Activated naive CD8-positive, alpha-beta T cell treated with anti-CD3 and anti-CD28 coated beads, Interleukin-2, amount 50 U/mL, for 24 hours (primary cell): ENCODE measurements at regions not wholly inside any gene's neighbourhood (a gene's known extent, or its start where the extent isn't known, plus 50 kb on each side); places are given as distances from the start of the nearest gene placed in this dataset.

Source experiments
- ATAC-seq: fragments of 150-1000 bp; cut with Tn5 transposase; one replicate; pipeline ENCODE4 v1.10.0; 2021
- DNase-seq: peaks from one replicate; pipeline ENCODE4 v3.0.0; 2021
- H3K27ac Mint-ChIP-seq: one replicate; pipeline ENCODE4 v1.8.0; 2021; ENCODE audit warnings: mild to moderate bottlenecking, mixed read lengths
- H3K27me3 Mint-ChIP-seq: one replicate; pipeline ENCODE4 v1.8.0; 2021; ENCODE audit warnings: mixed read lengths
- H3K36me3 Mint-ChIP-seq: one replicate; pipeline ENCODE4 v1.8.0; 2021; ENCODE audit warnings: low read depth, mixed read lengths
- H3K4me1 Mint-ChIP-seq: one replicate; pipeline ENCODE4 v1.8.0; 2021; ENCODE audit warnings: mixed read lengths
- H3K4me3 Mint-ChIP-seq: one replicate; pipeline ENCODE4 v1.8.0; 2021; ENCODE audit warnings: mild to moderate bottlenecking, moderate library complexity, mixed read lengths
- H3K9me3 Mint-ChIP-seq: one replicate; pipeline ENCODE4 v1.8.0; 2021; ENCODE audit warnings: mixed read lengths

GRCh38 chr2:13103778-13104493 lies 387.2 kb downstream of the TRIB2 start:
- no peak for ATAC-seq
- Mint-ChIP-seq H3K4me3 (no peak overlapping the region), H3K36me3 (no peaks in the 10 kb centered on the region), H3K27me3 (peaks cover 12% of the 10 kb centered on the region), H3K27ac (no peak overlapping the region), H3K9me3 (peaks cover 14% of the 10 kb centered on the region), H3K4me1 (no peaks in the 10 kb centered on the region)
- no peak for DNase-seq

DNA sequence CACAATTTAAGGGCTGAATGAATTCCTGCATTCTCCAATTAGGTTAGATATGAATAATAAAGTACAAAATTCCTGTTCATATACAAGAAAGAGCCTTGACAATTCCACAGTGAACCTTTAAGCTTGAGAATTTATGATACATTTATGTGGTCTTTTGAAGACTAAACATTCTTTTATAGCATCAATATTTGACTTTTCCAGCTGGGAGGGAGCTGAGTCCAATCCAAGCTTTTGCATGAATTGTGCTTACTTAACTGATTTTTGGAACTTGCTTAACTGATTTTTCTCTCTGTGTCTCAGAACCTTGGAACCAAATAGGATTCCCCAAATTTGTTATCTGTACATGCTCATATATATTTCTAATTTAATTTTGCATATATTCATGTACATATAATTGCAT lies 388.0 kb downstream of the TRIB2 start:
- Mint-ChIP-seq H3K4me3 (no peak overlapping the region), H3K27ac (no peak overlapping the region), H3K36me3 (no peaks in the 10 kb centered on the region), H3K4me1 (no peaks in the 10 kb centered on the region), H3K9me3 (peaks cover 11% of the 10 kb centered on the region), H3K27me3 (peaks cover 12% of the 10 kb centered on the region)
- ATAC-seq, result no peak
- DNase-seq, result no peak

GRCh38 chr2:13106302-13106701 lies 389.6 kb downstream of the TRIB2 start:
- no peaks in the 10 kb centered on the region for H3K36me3 Mint-ChIP-seq
- DNase-seq (no peak), ATAC-seq (no peak)
- H3K4me1 Mint-ChIP-seq, result no peaks in the 10 kb centered on the region
- H3K27me3 Mint-ChIP-seq, result peaks cover 10% of the 10 kb centered on the region
- H3K4me3 Mint-ChIP-seq, result no peak overlapping the region
- H3K27ac Mint-ChIP-seq, result no peak overlapping the region
- H3K9me3 Mint-ChIP-seq, result no peaks in the 10 kb centered on the region

- Mint-ChIP-seq H3K9me3 (no peaks in the 10 kb centered on the region), H3K4me3 (no peak overlapping the region)
- no peak for ATAC-seq
These were observed 392.8 kb downstream of the TRIB2 start for GRCh38 chr2:13109516-13109915.

GRCh38 chr2:13110825-13111224 lies 394.1 kb downstream of the TRIB2 start:
- H3K27ac Mint-ChIP-seq, result no peak overlapping the region
- DNase-seq, result no peak
- ATAC-seq, result no peak
- H3K4me1 Mint-ChIP-seq, result no peaks in the 10 kb centered on the region
- H3K4me3 Mint-ChIP-seq, result no peak overlapping the region
- no peaks in the 10 kb centered on the region for H3K9me3 Mint-ChIP-seq
- no peaks in the 10 kb centered on the region for H3K36me3 Mint-ChIP-seq
- peaks cover 10% of the 10 kb centered on the region for H3K27me3 Mint-ChIP-seq

More at GRCh38 chr2:13109516-13109915, 392.8 kb downstream of the TRIB2 start:
- H3K27me3 Mint-ChIP-seq, result peaks cover 10% of the 10 kb centered on the region
- no peaks in the 10 kb centered on the region for H3K36me3 Mint-ChIP-seq
- H3K4me1 Mint-ChIP-seq, result no peaks in the 10 kb centered on the region
- no peak for DNase-seq
- H3K27ac Mint-ChIP-seq, result no peak overlapping the region

- peaks cover 10% of the 10 kb centered on the region for H3K27me3 Mint-ChIP-seq
- no peaks in the 10 kb centered on the region for H3K36me3 Mint-ChIP-seq
- H3K27ac Mint-ChIP-seq, result no peak overlapping the region
- DNase-seq, result no peak
- H3K4me1 Mint-ChIP-seq, result no peaks in the 10 kb centered on the region
- ATAC-seq, result no peak
- H3K9me3 Mint-ChIP-seq, result no peaks in the 10 kb centered on the region
- no peak overlapping the region for H3K4me3 Mint-ChIP-seq
These were observed 396.3 kb downstream of the TRIB2 start for GRCh38 chr2:13113002-13113401.

- no peak overlapping the region for H3K4me3 Mint-ChIP-seq
- DNase-seq (no peak), ATAC-seq (no peak)
- H3K4me1 Mint-ChIP-seq, result no peaks in the 10 kb centered on the region
- peaks cover 5% of the 10 kb centered on the region for H3K27me3 Mint-ChIP-seq
- H3K27ac Mint-ChIP-seq, result no peak overlapping the region
- no peaks in the 10 kb centered on the region for H3K9me3 Mint-ChIP-seq
- H3K36me3 Mint-ChIP-seq, result no peaks in the 10 kb centered on the region
These were observed 397.7 kb downstream of the TRIB2 start for GRCh38 chr2:13114391-13114790.

GRCh38 chr2:13115643-13116042 lies 398.9 kb downstream of the TRIB2 start:
- H3K36me3 Mint-ChIP-seq, result no peaks in the 10 kb centered on the region
- H3K27ac Mint-ChIP-seq, result no peak overlapping the region
- ATAC-seq, result no peak
- H3K27me3 Mint-ChIP-seq, result peaks cover 3% of the 10 kb centered on the region
- DNase-seq, result no peak
- H3K9me3 Mint-ChIP-seq, result no peaks in the 10 kb centered on the region
- H3K4me3 Mint-ChIP-seq, result no peak overlapping the region
- no peaks in the 10 kb centered on the region for H3K4me1 Mint-ChIP-seq

- Mint-ChIP-seq H3K9me3 (no peaks in the 10 kb centered on the region), H3K4me3 (no peak overlapping the region), H3K4me1 (no peaks in the 10 kb centered on the region), H3K27ac (no peak overlapping the region), H3K27me3 (peaks cover 10% of the 10 kb centered on the region), H3K36me3 (no peaks in the 10 kb centered on the region)
- DNase-seq (no peak), ATAC-seq (no peak)
These were observed 404.4 kb downstream of the TRIB2 start for GRCh38 chr2:13121096-13121495.

DNA sequence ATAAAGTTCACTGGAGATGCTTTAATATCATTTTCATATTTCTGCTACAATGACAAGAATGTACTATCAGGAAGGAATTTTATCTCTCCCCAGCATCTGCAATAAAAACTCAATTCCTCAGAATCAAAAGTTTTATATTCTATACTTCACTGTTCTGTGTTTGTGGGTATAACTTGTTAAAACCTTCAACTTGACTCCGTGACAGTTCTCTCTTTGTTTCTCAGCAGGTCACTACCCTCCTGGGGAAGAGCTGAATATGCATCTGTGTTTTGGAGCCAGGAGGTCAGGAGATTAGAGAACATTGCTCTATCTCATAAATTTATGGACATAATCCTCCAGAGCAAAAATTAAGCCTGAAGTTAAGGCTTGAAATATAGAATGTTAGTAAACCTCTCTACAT lies 411.4 kb downstream of the TRIB2 start:
- no peaks in the 10 kb centered on the region for H3K4me1 Mint-ChIP-seq
- no peak overlapping the region for H3K27ac Mint-ChIP-seq
- no peaks in the 10 kb centered on the region for H3K36me3 Mint-ChIP-seq
- DNase-seq (no peak), ATAC-seq (no peak)
- H3K9me3 Mint-ChIP-seq, result peaks cover 3% of the 10 kb centered on the region
- no peak overlapping the region for H3K4me3 Mint-ChIP-seq
- H3K27me3 Mint-ChIP-seq, result peaks cover 8% of the 10 kb centered on the region

DNA sequence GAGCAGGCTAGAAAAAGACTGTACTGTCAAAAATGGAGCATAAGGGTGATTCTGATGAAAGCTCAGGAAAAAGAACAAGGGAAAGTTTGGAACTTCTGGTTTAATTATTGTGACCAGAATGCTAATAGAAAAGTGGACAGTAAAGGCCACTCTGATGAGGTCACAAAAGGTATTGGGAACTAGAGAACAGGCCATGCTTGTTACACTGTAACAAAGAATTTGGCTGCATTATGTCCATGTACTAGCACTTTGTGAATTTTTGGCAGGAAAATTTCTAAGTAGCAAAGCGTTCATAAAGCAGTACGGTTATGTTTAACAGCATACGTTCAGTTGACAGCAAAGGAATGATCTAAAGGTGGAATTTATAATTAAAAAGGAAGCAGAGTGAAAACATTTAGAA lies 418.6 kb downstream of the TRIB2 start:
- Mint-ChIP-seq H3K27ac (no peak overlapping the region), H3K4me3 (no peak overlapping the region), H3K4me1 (no peaks in the 10 kb centered on the region), H3K36me3 (no peaks in the 10 kb centered on the region), H3K9me3 (no peaks in the 10 kb centered on the region), H3K27me3 (no peaks in the 10 kb centered on the region)
- DNase-seq (no peak), ATAC-seq (no peak)

DNA sequence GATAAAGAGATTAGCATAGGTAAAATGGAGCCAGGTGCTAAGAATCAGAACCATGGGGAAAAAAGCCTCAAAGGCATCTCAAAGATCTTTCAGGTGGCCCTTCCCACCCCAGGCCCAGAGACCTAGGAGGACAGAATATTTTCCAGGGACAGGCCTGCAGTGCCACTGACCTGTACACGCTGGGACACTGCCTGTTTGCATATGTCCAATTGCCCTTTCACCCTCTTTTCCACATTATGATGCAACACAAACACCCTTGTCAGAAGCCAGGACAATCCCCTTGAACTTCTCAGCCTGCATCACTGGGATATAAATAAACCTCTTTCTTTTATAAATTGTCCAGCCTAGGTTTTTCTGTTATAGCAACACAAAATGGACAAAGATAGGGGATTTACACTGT lies 419.1 kb downstream of the TRIB2 start:
- ATAC-seq, result no peak
- Mint-ChIP-seq H3K36me3 (no peaks in the 10 kb centered on the region), H3K27me3 (no peaks in the 10 kb centered on the region), H3K4me1 (no peaks in the 10 kb centered on the region), H3K4me3 (no peak overlapping the region), H3K27ac (no peak overlapping the region), H3K9me3 (no peaks in the 10 kb centered on the region)
- no peak for DNase-seq

DNA sequence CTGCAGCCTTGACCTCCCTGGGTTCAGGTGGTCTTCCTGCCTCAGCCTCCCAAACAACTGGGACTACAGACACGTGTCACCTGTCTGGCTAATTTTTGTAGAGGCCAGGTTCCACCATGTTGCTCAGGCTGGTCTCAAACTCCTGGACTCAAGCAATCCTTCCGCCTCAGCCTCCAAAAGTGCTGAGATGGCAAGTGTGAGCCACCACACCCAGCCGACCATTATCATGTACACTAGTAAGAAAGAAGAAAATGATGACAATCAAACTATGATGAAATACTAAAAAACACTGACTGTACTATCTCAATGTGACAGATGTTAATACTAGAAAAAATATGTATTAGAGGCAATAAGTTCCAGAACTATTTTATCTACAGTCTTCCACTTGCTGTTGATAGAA lies 420.9 kb downstream of the TRIB2 start:
- DNase-seq (no peak), ATAC-seq (no peak)
- peaks cover 3% of the 10 kb centered on the region for H3K9me3 Mint-ChIP-seq
- no peaks in the 10 kb centered on the region for H3K36me3 Mint-ChIP-seq
- no peak overlapping the region for H3K4me3 Mint-ChIP-seq
- no peaks in the 10 kb centered on the region for H3K4me1 Mint-ChIP-seq
- H3K27ac Mint-ChIP-seq, result no peak overlapping the region
- peaks cover 2% of the 10 kb centered on the region for H3K27me3 Mint-ChIP-seq

DNA sequence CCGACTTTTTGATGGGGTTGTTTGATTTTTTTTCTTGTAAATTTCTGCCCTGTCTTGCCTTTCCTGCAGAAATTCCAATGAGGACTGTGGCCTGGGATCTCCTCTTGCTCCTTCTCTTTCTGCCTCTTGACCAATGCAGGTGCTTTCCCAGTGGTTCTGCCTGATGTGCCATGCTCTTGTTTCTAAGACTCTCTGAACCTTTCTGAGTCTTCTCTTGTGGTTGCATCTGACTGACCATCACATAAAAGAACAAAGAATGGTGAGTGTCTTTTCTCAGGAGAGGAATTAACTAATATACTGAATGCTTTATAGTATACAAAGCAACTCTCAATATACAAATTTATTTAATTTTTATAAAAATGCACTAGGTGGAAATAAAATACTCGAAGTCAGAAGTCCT lies 424.6 kb downstream of the TRIB2 start:
- no peak for ATAC-seq
- Mint-ChIP-seq H3K4me3 (no peak overlapping the region), H3K27ac (no peak overlapping the region), H3K9me3 (peaks cover 3% of the 10 kb centered on the region), H3K36me3 (no peaks in the 10 kb centered on the region), H3K4me1 (no peaks in the 10 kb centered on the region), H3K27me3 (peaks cover 9% of the 10 kb centered on the region)
- no peak for DNase-seq

GRCh38 chr2:13143451-13143850 lies 426.7 kb downstream of the TRIB2 start:
- H3K27ac Mint-ChIP-seq, result no peak overlapping the region
- no peak for ATAC-seq
- peaks cover 9% of the 10 kb centered on the region for H3K27me3 Mint-ChIP-seq
- no peaks in the 10 kb centered on the region for H3K4me1 Mint-ChIP-seq
- H3K36me3 Mint-ChIP-seq, result no peaks in the 10 kb centered on the region
- peaks cover 3% of the 10 kb centered on the region for H3K9me3 Mint-ChIP-seq
- DNase-seq, result no peak
- H3K4me3 Mint-ChIP-seq, result no peak overlapping the region

GRCh38 chr2:13156916-13157315 lies 440.2 kb downstream of the TRIB2 start:
- DNase-seq, result no peak
- Mint-ChIP-seq H3K27ac (no peak overlapping the region), H3K27me3 (peaks cover 9% of the 10 kb centered on the region), H3K4me1 (no peaks in the 10 kb centered on the region), H3K36me3 (no peaks in the 10 kb centered on the region), H3K9me3 (no peaks in the 10 kb centered on the region), H3K4me3 (no peak overlapping the region)
- ATAC-seq, result no peak
